HG03575 (cell line): ENCODE measurements at regions not wholly inside any gene's neighbourhood (a gene's known extent, or its start where the extent isn't known, plus 50 kb on each side); places are given as distances from the start of the nearest gene placed in this dataset.

ENCODE experiments used
- ATAC-seq: cut with Tn5 transposase; IDR thresholded peaks from one replicate; pipeline ENCODE4 v1.9.1; 2021; ENCODE audit not compliant: unreplicated experiment, insufficient number of reproducible peaks, low FRiP score; ENCODE audit errors: extremely low read depth

GRCh38 chr3:22960105-22960984 is 242.8 kb upstream of the UBE2E2 start:
- ATAC-seq, result no peak

DNA sequence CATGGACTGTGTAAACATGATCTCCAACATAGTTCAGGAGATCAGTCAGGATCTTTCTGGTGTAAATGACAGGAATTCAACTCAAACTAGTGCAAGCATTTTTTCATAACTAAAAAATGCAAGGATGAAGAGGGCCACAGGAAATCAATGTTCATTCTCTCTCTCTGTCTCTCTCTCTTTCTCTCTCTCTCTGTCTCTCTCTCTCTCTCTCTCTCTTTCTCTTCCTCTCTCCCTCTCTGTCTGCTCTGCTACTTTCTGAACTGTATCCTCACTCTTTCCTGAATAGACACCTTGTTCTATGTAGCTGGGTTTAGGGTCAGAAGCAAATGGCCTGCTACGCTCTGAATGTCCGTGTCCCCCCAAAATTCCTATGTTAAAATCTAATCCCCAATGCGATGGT is 240.9 kb upstream of the UBE2E2 start:
- no peak for ATAC-seq

DNA sequence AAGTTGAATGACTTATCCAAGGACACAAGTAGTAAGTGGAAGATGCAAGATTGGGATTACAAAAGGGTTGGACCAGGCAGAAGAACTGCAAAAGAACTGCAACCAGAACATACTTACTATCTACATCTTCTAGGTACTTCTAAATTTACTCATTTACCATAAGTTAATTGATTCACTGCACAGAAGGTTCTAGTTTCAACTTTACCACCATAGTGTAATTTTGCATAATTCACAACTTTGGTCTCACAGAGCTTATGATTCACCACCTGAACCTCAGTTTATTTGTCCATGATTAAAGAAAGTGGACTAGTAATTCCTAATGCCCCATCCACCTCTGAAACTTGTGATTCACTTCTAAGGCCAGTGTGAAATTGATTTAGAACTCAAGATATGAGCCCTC is 236.8 kb upstream of the UBE2E2 start:
- no peak for ATAC-seq

GRCh38 chr3:22969276-22969675 is 233.9 kb upstream of the UBE2E2 start:
- ATAC-seq, result no peak

GRCh38 chr3:22971497-22971896 is 231.6 kb upstream of the UBE2E2 start:
- no peak for ATAC-seq

GRCh38 chr3:22977042-22977441 is 226.1 kb upstream of the UBE2E2 start:
- no peak for ATAC-seq

GRCh38 chr3:22977650-22978289 is 225.4 kb upstream of the UBE2E2 start:
- no peak for ATAC-seq

DNA sequence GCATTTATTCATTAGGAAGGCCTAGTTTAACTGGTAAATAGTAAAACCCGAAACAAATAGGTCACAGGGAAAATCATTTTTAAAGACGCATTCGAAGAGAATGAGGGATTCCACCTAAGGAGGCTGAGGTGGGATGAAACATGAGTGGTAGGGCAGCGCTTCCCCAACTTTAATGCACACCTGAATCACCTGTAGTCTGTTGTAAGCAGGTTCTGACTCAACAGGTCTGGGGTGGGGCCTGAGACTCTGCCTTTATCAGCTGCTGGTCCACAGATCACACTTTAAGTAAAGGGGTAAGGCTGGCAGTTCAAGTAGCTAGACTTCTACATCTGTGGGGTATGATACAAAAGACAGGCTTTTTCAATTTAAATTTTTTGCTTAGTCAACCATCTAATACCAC is 223.5 kb upstream of the UBE2E2 start:
- no peak for ATAC-seq

DNA sequence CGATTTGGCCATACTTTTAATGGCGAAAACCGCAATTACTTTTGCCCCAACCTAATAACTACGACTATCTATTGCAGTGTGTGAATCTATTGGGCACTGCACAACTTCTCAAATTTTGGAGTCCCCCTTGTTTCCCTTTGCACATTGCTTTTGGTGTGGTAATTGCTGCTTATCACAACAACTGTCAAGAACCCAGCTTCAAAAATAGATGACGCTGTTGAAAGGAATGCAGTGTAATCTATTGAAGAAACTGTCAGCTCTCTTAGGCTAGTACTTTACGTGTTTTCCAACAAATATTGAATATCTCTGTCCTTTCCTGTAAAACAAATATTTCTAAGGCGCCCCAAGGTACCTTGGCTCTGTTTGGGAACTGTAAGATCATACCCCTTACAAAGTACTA is 222.8 kb upstream of the UBE2E2 start:
- ATAC-seq, result no peak

GRCh38 chr3:22981166-22981565 is 222.0 kb upstream of the UBE2E2 start:
- no peak for ATAC-seq

- no peak for ATAC-seq
These were observed 221.3 kb upstream of the UBE2E2 start for GRCh38 chr3:22981861-22982260.

DNA sequence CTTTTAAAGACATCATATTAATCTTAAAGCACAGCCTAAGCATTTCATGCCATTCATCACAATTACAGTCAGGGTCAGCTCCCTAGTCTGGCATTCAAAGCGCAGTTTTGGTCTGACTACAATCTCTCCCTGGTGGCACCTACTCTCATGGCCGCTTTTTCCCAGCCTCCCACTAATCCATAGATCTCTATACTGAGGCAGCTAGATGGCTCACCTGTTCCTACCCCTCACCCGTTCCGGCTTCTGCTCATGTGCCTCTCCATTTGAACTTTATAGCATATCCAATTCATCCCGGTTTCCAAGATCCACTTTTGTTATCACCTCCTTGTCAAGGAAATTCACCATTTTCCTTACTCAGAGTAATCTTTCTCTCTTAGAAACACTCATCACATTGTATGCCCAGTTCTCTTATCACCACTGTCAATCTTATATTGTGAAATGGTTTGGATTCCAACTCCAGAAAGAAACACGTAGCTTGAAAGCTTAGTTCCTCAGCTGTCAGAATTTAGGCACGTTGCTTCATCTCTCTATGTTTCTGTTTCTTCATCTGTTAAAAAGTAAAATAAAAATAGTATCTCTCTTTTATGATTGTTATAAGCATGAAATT is 220.0 kb upstream of the UBE2E2 start:
- ATAC-seq, result no peak

GRCh38 chr3:22986958-22987357 is 216.2 kb upstream of the UBE2E2 start:
- no peak for ATAC-seq

DNA sequence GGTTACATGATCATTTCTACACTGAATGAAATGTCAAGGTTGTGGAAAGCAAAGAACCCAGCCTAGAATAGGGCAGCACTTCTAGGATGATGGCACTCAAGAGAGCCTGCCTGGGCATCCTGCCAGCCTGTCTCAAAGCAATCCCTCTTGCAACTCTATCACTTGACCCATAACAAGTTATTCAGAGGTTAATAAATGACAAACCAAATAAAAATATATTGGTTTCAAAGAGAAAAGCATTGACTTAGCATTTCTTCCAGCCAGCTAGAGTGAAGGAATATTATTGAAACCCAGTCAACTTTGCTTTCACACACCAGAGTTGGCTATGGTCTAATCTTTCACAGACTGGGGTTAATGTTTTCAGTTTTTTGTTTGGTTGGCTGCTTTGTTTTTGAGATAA is 214.6 kb upstream of the UBE2E2 start:
- ATAC-seq, result no peak

GRCh38 chr3:22989716-22990115 is 213.4 kb upstream of the UBE2E2 start:
- no peak for ATAC-seq

GRCh38 chr3:22990291-22991200 is 212.6 kb upstream of the UBE2E2 start:
- ATAC-seq, result no peak

GRCh38 chr3:22994781-22995180 is 208.3 kb upstream of the UBE2E2 start:
- no peak for ATAC-seq

DNA sequence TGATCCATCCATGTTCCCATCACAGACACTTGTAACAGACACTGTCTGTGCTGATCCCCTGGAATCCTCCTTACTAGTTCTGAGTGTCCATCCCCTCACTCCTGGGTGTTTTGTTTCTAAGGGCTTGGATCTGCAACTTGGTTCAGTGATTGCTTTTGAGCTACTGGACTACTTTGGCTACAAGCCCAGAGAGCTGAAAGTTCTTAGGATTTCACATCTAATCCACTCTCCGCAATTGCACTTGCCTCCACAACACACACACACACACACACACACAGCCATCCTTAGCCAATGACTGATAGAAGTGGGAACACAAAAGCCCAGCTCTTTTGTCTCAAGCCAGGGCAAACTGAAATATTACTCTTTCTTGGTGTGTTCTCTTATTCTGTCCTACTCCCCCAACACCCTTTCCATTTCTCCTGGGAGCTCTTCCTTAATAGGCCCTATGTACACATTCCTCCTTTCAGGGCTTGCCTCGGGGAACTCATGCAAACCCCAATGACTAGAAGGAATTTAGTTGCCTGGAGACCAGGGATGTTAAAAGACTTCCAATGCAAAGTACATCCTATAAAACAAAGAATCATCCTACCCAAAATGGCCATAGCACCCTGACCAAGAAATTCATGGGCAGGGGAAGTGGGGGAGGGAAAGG is 206.1 kb upstream of the UBE2E2 start:
- no peak for ATAC-seq

DNA sequence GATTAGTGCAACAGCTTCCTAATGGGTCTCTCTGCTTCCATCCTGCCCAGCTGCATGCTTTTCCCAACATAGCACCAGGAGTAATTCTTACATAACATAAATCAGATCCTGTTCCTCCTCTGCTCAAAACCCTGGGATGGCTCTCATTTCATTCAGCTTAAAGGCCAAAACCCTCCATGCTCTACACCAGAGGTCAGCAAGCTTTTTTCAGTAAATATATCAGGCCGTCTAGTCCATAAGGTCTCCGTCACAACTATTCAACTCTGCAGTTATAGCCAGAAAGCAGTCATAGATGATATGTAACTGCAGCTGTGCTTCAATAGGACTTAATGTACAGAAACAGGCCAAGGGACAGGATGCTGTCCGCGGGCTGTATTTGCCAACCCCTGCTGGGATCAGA is 202.8 kb upstream of the UBE2E2 start:
- ATAC-seq, result no peak
